NCI-H82 treated with DMSO at 0.1 percent for 48 hours (cell line): ENCODE measurements at regions not wholly inside any gene's neighbourhood (a gene's known extent, or its start where the extent isn't known, plus 50 kb on each side); places are given as distances from the start of the nearest gene placed in this dataset.
"Not testable (repeated sequence)": the region's sequence is repeated elsewhere in the genome, so short reads cannot be mapped to it uniquely, and the experiment has no call there.

Source experiments
- DNase-seq: peaks from one replicate; lab custom pipeline; 2025; ENCODE audit not compliant: unreplicated experiment; lab: John Stamatoyannopoulos, UW

DNA sequence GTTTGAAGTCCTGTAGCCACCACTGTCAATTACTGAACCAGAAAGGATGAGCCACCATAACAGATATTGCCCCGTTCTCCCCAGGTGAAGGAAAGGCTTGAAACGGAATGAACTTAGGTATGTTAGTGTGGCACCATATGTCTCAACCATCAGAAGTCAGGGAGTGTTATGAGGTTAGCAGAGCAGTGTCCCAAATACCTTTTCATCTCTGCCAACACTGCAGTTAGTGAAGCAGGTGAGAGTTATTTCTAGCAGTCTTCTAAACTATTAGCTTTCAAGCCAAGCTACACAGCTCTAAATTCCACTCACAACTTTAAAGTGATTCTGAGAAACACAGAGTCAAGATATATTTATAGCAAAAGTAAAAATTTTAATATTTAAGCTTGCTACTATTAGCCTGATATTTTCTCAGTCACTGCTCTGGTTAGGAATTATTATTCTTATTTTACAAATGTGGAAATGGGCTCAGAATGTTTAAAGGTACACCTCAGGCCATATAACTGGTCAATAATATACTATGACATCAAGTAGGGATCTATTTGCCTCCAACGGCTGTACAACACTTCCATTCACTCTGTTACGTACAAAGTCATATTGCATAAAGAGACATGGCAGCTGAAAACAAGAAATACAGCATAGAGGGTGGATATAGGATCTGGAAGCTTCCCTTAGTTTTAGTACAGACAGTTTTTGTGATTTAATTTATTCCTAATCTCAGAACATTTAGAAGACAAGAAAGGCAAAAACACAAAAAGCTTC is 1527.1 kb upstream of the PRR20A start:
- DNase-seq = no peak

GRCh38 chr13:55615081-55615480 is 1525.6 kb upstream of the PRR20A start:
- DNase-seq = no peak

DNA sequence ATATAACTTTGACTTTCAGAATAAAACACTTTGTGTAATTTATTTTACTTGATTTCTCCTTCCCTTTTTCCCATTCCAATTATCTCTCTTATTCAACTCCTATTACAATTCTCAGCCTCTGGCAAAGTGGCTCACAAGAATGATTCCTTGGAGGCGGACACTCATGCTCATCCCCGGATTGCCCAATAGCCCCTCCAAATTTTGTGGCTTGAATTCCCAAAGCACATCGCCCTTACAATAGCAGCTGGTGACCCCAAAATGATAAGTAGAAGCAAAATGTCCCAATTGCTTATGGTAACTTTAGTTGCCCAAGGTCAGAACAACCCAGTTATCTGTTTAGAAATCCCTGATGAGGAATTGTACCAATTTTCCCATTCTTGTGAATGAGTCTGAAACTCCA is 1523.5 kb upstream of the PRR20A start:
- DNase-seq = no peak

DNA sequence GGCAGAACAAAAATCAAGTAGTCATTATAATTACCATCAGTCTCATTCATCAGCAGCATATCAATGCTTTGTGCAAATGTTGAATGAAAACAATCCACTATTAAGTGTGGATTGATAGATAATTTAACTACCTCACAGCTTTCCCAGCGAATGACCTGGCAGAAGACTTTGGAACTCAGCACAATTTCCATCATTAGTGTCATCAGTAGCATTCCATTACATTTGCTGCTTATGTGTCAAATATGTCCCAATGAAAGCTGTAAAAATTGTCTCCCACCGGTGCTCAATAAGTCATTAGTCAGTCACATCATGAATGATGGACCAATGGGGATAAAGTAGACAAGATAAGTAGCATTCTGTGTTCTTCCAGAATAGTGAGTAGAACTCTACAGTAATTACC is 1513.5 kb upstream of the PRR20A start:
- DNase-seq = no peak

GRCh38 chr13:55632402-55632801 is 1508.3 kb upstream of the PRR20A start:
- no peak for DNase-seq

- DNase-seq = no peak
Measured at GRCh38 chr13:55649485-55649884, 1491.2 kb upstream of the PRR20A start.

DNA sequence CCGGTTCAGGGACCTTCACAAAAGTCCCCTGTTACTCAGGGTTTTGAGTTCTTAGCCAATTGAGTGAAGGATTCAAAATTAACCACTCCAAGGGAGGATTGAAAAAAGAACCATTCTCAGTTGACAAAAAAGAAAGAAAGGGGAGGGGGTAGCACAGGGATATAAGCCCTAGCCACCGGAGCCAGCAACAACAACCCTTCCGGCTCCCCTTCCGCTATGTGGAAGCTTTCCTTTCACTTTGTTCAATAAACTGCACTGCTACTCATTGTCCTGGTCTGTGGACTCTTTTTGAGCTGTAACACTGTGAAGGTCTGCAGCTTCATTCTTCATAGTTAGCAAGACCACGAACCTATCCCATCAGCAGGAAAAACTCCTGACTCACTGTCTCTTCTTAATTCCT is 1488.1 kb upstream of the PRR20A start:
- no peak for DNase-seq

DNA sequence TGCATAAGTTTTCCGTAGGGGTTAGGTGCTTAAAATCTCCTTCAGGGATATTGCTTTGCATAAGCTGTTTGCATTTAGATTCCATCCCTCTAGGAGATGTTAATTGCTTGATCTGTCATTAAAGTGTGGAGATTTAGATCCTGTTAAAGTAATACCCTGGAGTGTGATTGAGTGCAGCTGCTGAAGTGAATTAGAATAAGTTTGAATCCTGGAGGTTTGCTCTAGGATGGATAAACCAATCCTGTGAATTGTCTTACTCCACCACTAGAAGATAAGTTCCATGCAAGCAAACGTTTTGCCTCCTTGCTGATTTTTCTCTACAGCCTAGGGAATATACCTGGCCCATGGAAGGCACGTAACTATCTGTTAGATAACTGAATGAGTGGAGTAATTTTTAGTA is 1487.2 kb upstream of the PRR20A start:
- peak; percentile 90 for DNase-seq

DNA sequence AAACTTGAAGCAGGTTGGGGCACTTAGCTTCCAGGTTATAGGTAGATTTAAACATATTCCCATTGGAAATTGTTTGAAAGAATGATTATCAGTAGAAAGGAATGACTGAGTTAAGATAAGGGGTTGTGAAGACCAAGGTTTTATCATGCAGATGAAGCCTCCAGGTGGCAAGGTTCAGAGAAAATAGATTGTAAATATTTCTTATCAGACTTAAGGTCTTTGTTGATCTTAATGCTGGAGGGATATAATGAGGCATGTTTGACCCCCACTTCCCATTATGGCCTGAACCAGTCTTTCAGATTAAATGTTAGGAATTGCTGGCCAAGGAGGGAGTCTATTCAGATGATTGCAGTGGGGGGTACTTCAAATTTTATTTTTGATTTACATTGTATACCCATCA is 1486.5 kb upstream of the PRR20A start:
- no peak for DNase-seq

DNA sequence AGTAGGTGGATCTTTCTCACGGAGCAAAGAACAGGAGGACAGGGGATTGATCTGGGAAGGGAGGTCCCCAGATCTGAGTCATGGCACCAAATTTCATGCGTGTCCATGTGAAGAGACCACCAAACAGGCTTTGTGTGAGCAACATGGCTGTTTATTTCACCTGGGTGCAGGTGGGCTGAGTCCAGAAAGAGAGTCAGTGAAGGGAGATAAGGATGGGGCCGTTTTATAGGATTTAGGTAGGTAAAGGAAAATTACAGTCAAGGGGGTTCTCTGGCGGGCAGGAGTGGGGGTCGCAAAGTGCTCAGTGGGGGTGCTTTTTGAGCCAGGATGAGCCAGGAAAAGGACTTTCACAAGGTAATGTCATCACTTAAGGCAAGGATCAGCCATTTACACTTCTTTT is 1480.5 kb upstream of the PRR20A start:
- not testable (repeated sequence) for DNase-seq

DNA sequence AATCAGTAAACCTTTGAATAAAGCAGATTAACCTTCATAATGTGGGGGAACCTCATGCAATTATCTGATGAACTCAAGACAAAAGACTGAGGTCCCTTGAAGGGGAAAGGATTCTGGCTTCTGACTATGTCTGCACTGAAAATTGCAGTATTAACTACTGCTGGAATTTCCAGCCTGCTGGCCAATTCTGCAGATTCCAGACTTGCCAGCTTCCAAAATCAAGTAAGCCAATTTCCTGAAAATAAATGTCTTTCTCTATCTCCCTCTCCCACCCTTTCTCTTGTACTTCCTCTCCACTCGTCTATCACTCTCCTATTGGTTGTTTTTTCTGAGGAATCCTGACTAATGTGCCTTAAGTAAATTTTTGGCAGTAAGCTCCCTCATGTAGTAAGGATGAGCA is 1479.9 kb upstream of the PRR20A start:
- DNase-seq = no peak

DNA sequence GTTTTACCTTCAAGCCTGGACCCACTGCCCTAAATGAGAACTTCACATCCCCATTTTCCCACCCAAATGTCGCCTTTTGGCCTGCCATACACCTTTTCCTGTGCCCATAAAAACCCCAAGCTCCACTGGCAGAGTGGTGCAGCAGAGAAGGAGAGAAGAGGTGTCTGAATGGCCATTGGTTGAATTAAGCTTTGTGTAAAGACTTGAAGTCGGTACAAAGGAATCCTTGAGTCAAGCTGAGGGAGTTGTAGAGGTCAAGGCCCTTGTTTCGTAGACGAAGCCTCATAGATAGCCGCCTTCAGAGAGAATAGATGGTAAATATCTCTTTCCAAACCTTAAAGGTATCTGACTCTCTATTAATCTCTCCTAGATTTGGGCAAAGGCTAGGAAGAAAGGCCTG is 1479.2 kb upstream of the PRR20A start:
- no peak for DNase-seq

DNA sequence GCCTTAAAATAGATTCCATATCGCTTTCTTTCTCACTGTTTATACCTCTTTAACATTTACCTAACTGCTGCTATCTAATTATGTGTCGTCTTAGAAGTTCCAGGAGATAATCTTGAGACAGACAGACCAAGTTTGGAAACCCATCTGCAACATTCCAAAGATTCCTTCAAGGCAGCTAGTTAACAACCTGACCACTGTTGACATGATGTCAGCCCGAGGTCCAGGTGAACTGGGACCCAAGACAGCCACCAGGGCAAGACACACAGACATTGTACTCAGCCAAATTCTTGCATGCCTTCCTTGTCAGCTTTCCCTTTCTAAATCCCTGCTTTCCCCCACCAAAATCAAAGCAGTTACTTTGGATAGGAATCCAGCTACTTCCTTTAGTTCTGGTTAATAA is 1476.5 kb upstream of the PRR20A start:
- DNase-seq = no peak

GRCh38 chr13:55669051-55669450 is 1471.7 kb upstream of the PRR20A start:
- DNase-seq = no peak

- no peak for DNase-seq
Measured at GRCh38 chr13:55673910-55674309, 1466.8 kb upstream of the PRR20A start.

- DNase-seq = no peak
Measured at GRCh38 chr13:55682776-55683175, 1457.9 kb upstream of the PRR20A start.

DNA sequence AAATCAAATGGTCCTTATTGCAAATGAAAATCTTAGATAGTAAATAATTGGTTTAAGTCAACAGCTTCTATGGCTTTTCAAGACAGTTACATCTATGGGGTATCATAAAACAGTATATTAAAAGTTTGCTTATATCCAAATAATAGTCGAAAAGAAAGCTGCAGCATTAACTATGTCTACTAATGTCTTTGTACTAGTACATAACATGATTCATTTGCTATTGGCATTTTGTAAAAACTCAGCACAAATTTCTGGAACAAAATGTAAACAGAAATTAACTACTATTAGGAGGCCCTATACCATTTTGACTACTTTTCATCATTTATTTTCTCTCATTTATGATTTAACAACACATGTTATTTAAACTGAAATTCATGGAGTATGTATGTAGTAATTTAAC is 1435.2 kb upstream of the PRR20A start:
- no peak for DNase-seq

GRCh38 chr13:55705971-55706370 is 1434.7 kb upstream of the PRR20A start:
- no peak for DNase-seq

DNA sequence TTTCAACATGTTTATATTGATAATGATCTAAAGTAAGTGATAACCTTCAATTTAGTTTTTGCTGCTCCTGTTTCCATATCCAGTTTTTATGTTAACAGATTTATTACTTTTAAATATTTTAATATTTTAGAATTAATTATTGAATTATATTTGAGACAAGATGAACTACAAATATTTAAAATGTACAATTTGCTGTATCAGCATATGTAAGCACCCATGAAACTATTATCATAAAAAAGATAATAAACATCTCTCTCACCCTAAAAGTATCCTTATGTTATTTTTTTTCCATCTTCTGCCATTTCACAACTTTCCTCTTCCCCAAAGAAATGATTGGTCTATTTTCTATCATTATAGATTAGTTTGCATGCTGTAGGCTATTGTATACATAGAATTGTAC is 1426.6 kb upstream of the PRR20A start:
- DNase-seq = no peak

DNA sequence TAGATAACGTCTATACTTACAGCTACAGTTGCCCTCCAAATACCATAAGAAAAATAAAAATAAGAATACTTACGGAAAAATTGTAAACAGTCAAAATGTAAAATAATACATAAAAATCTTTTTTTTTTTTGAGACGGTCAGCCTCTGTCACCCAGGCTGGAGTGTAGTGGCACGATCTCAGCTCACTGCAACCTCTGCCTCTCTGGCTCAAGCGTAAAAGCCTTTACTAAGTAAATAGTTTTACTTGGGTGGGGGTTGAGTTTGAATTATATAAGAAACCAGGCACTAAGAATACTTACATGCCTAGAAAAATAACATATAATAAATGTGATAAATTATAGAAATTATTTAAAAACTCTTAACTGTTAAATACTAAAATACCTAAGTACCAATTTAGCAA is 1413.0 kb upstream of the PRR20A start:
- DNase-seq = no peak

DNA sequence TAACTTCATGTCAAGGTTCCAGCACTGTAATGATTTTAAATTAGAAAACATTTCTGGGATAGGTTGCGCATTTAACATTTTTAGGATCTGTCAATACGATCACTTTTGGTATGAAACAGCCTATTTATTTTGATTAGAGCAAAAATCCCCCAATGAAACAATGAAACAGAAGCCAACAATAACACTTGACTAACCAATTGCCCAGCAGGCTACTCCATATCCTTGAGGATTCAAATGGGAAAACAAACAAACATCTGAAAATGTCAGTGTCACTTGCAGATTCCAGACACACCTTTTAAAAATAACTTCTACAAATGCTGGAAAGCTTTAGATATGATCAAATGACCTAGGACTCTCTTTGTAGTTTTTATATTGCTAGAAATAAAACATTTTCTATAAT is 1412.5 kb upstream of the PRR20A start:
- DNase-seq = no peak

DNA sequence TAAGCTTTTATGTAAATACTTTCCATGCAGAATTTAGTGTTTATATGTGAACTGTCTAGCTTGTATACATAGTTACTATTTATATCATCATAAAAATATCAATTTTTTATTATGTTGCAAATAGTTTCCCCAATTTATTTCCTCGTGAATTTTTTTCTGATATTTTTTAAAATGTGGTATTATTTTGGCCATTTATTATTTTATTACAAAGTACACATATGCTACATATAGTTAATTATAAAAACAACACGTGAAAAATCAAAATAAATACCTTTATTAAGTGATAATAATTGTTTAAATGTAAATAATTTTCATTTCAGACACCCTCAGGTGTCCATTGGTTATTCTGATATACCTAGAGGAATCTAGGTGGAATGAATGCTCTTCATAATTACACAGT is 1394.9 kb upstream of the PRR20A start:
- DNase-seq = no peak

- DNase-seq = no peak
Measured at GRCh38 chr13:55761986-55762385, 1378.7 kb upstream of the PRR20A start.
